ENCODE measurements at regions not wholly inside any gene's neighbourhood (a gene's known extent, or its start where the extent isn't known, plus 50 kb on each side); places are given as distances from the start of the nearest gene placed in this dataset.

GRCh38 chr9:107708791-107709190, 219.2 kb upstream of the KLF4 start:
- WGBS (ENCODE audit: low lambda C conversion rate, missing lambda C conversion rate): 93% methylated on average over 2 of the region's 2 CpGs
- TF ChIP-seq EZH2 (IDR thresholded peaks at IDR 0.05; ENCODE audit: borderline replicate concordance) (no peak), CTCF (IDR thresholded peaks at IDR 0.05; ENCODE audit: poor library complexity) (no peak), EZH2phosphoT487 (IDR thresholded peaks at IDR 0.05; ENCODE audit: low read depth, severe bottlenecking, unreplicated experiment) (no peak)
- Histone ChIP-seq H3K4me3 (no peak overlapping the region), H3K27me3 (no peaks in the 10 kb centered on the region), H3K79me2 (no peaks in the 10 kb centered on the region), H3K4me2 (no peak overlapping the region), H3K9me3 (ENCODE audit: low read depth) (no peaks in the 10 kb centered on the region), H3K9me2 (replicated peaks; ENCODE audit: insufficient read depth) (no peaks in the 10 kb centered on the region), H3K4me1 (ENCODE audit: insufficient read depth) (peaks cover 12% of the 10 kb centered on the region), H3K36me3 (replicated peaks; ENCODE audit: insufficient read depth, low read depth) (no peaks in the 10 kb centered on the region), H2AFZ (no peak overlapping the region), H4K20me1 (ENCODE audit: insufficient read depth, poor library complexity, severe bottlenecking) (no peaks in the 10 kb centered on the region), H3K27ac (no peak overlapping the region)
- DNase-seq (ENCODE audit: low spot score): no peak

GRCh38 chr9:107707915-107708441, 218.4 kb upstream of the KLF4 start:
- Histone ChIP-seq H3K4me1 (ENCODE audit: insufficient read depth) (peaks cover 16% of the 10 kb centered on the region), H3K27me3 (no peaks in the 10 kb centered on the region), H3K9me3 (ENCODE audit: low read depth) (no peaks in the 10 kb centered on the region), H4K20me1 (ENCODE audit: insufficient read depth, poor library complexity, severe bottlenecking) (no peaks in the 10 kb centered on the region), H2AFZ (no peak overlapping the region), H3K9me2 (replicated peaks; ENCODE audit: insufficient read depth) (no peaks in the 10 kb centered on the region), H3K4me2 (no peak overlapping the region), H3K4me3 (no peak overlapping the region), H3K79me2 (no peaks in the 10 kb centered on the region), H3K36me3 (replicated peaks; ENCODE audit: insufficient read depth, low read depth) (no peaks in the 10 kb centered on the region), H3K27ac (peak overlapping the region; percentile 30)
- WGBS (ENCODE audit: low lambda C conversion rate, missing lambda C conversion rate): 86% methylated on average over 7 of the region's 7 CpGs
- no peak for DNase-seq (ENCODE audit: low spot score)
- no peak for TF ChIP-seq EZH2 (IDR thresholded peaks at IDR 0.05; ENCODE audit: borderline replicate concordance)
- no peak for TF ChIP-seq CTCF (IDR thresholded peaks at IDR 0.05; ENCODE audit: poor library complexity)
- TF ChIP-seq EZH2phosphoT487 (IDR thresholded peaks at IDR 0.05; ENCODE audit: low read depth, severe bottlenecking, unreplicated experiment): no peak

- no peaks in the 10 kb centered on the region for H3K9me3 ChIP-seq (ENCODE audit: low read depth)
- 43% methylated on average over 6 of the region's 6 CpGs for WGBS (ENCODE audit: low lambda C conversion rate, missing lambda C conversion rate)
- H2AFZ ChIP-seq: no peak overlapping the region
- TF ChIP-seq CTCF (IDR thresholded peaks at IDR 0.05; ENCODE audit: poor library complexity) (no peak), EZH2 (IDR thresholded peaks at IDR 0.05; ENCODE audit: borderline replicate concordance) (no peak), EZH2phosphoT487 (IDR thresholded peaks at IDR 0.05; ENCODE audit: low read depth, severe bottlenecking, unreplicated experiment) (no peak)
- no peaks in the 10 kb centered on the region for H4K20me1 ChIP-seq (ENCODE audit: insufficient read depth, poor library complexity, severe bottlenecking)
- H3K79me2 ChIP-seq: no peaks in the 10 kb centered on the region
- H3K27ac ChIP-seq: peak overlapping the region; percentile 30
- peaks cover 20% of the 10 kb centered on the region for H3K4me1 ChIP-seq (ENCODE audit: insufficient read depth)
- no peaks in the 10 kb centered on the region for H3K36me3 ChIP-seq (replicated peaks; ENCODE audit: insufficient read depth, low read depth)
- H3K27me3 ChIP-seq: no peaks in the 10 kb centered on the region
- DNase-seq (ENCODE audit: low spot score): peak; percentile 42
- no peak overlapping the region for H3K4me3 ChIP-seq
- no peak overlapping the region for H3K4me2 ChIP-seq
- no peaks in the 10 kb centered on the region for H3K9me2 ChIP-seq (replicated peaks; ENCODE audit: insufficient read depth)
These were observed 217.9 kb upstream of the KLF4 start for GRCh38 chr9:107707428-107707837.
